Mesendoderm (in vitro differentiated cells): ENCODE measurements at regions not wholly inside any gene's neighbourhood (a gene's known extent, or its start where the extent isn't known, plus 50 kb on each side); places are given as distances from the start of the nearest gene placed in this dataset.

Source experiments
- DNase-seq: peaks from one replicate; pipeline ENCODE4 v3.0.0; 2013
- H2AK5ac ChIP-seq: 2 replicates; pipeline ENCODE4 v1.6.1; 2013; ENCODE audit warnings: low read length, inconsistent platforms
- H2BK120ac ChIP-seq: 2 replicates; pipeline ENCODE4 v1.6.1; 2013; ENCODE audit warnings: low read depth, mild to moderate bottlenecking, low read length, moderate library complexity, mixed read lengths
- H2BK15ac ChIP-seq: replicated peaks from 2 replicates; pipeline ENCODE4 v1.6.1; 2013; ENCODE audit warnings: low read depth, mild to moderate bottlenecking, moderate library complexity
- H2BK5ac ChIP-seq: 2 replicates; pipeline ENCODE4 v1.6.1; 2013; ENCODE audit warnings: low read length, inconsistent platforms
- H3K18ac ChIP-seq: 2 replicates; pipeline ENCODE4 v1.6.1; 2013; ENCODE audit warnings: mild to moderate bottlenecking, low read length, mixed read lengths
- H3K23ac ChIP-seq: one replicate; pipeline ENCODE4 v1.6.1; 2013; ENCODE audit warnings: low read length
- H3K27ac ChIP-seq: 2 replicates; pipeline ENCODE4 v1.5.1; 2013; ENCODE audit warnings: low read depth, mild to moderate bottlenecking, inconsistent platforms, low read length, moderate library complexity
- H3K27me3 ChIP-seq: 2 replicates; pipeline ENCODE4 v1.6.1; 2013; ENCODE audit warnings: low read length, control low read depth, mild to moderate bottlenecking, inconsistent platforms; ENCODE audit not compliant: insufficient read depth, poor library complexity
- H3K36me3 ChIP-seq: 2 replicates; pipeline ENCODE4 v1.6.1; 2013; ENCODE audit warnings: low read length, inconsistent platforms; ENCODE audit not compliant: control insufficient read depth, insufficient read depth
- H3K4ac ChIP-seq: one replicate; pipeline ENCODE4 v1.6.1; 2013; ENCODE audit warnings: low read depth, mild to moderate bottlenecking, low read length, moderate library complexity
- H3K4me1 ChIP-seq: 2 replicates; pipeline ENCODE4 v1.6.1; 2013; ENCODE audit warnings: low read depth, low read length, inconsistent platforms; ENCODE audit not compliant: control insufficient read depth
- H3K4me2 ChIP-seq: 2 replicates; pipeline ENCODE4 v1.6.1; 2013; ENCODE audit warnings: low read length
- H3K4me3 ChIP-seq: 2 replicates; pipeline ENCODE4 v1.5.1; 2013; ENCODE audit warnings: mild to moderate bottlenecking, low read length
- H3K56ac ChIP-seq: one replicate; pipeline ENCODE4 v1.6.1; 2013; ENCODE audit warnings: low read length
- H3K79me1 ChIP-seq: 2 replicates; pipeline ENCODE4 v1.6.1; 2013; ENCODE audit warnings: low read length, inconsistent platforms
- H3K79me2 ChIP-seq: 2 replicates; pipeline ENCODE4 v1.6.1; 2013; ENCODE audit warnings: mild to moderate bottlenecking, low read length; ENCODE audit not compliant: control insufficient read depth, insufficient read depth
- H3K9ac ChIP-seq: 2 replicates; pipeline ENCODE4 v1.6.1; 2013; ENCODE audit warnings: low read length, inconsistent platforms
- H4K5ac ChIP-seq: one replicate; pipeline ENCODE4 v1.6.1; 2013; ENCODE audit warnings: low read length
- H4K8ac ChIP-seq: one replicate; pipeline ENCODE4 v1.6.1; 2013; ENCODE audit warnings: low read depth, mild to moderate bottlenecking, control low read depth, low read length, moderate library complexity
- WGBS: extraction: QIAGEN DNeasy Blood & Tissue Kit; methylation state at CpG from one replicate; pipeline ENCODE4 v1.1.7; 2013; ENCODE audit warnings: low lambda C conversion rate, missing lambda C conversion rate; ENCODE audit not compliant: insufficient coverage; ENCODE audit errors: extremely low coverage; 5-methylcytosine and 5-hydroxymethylcytosine counted together

DNA sequence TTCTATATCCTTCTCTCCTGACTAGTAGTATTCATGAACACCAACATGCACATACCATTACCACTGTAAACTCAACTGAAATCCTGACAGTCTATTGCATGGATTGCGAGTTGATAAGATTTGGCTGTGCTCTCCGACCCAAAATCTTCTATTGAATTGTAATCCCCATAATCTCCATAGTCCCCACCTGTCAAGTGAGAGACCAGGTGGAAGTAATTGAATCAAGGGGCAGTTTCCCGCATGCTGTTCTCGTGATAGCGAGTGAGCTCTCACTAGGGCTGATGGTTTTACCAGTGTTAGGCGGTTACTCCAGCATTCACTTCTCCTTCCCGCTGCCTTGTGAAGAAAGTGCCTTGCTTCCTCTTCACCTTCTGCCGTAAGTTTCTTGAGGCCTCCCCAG is 261.8 kb downstream of the PHF14 start:
- Histone ChIP-seq H3K79me1 (no peaks in the 10 kb centered on the region), H3K27ac (no peak overlapping the region), H3K4me2 (no peak overlapping the region), H2BK15ac (no peak overlapping the region), H2AK5ac (no peak overlapping the region), H2BK120ac (no peak overlapping the region), H3K23ac (no peak overlapping the region), H4K5ac (no peak overlapping the region), H3K27me3 (no peaks in the 10 kb centered on the region), H2BK5ac (no peak overlapping the region), H4K8ac (no peak overlapping the region), H3K56ac (peak overlapping the region; percentile 8), H3K4ac (no peak overlapping the region), H3K4me3 (no peak overlapping the region), H3K18ac (no peak overlapping the region), H3K79me2 (no peaks in the 10 kb centered on the region), H3K4me1 (peaks cover 12% of the 10 kb centered on the region), H3K36me3 (no peaks in the 10 kb centered on the region), H3K9ac (no peak overlapping the region)
- WGBS, result no CpG with 5 or more reads among the region's 8 CpGs
- peak; percentile 87 for DNase-seq

DNA sequence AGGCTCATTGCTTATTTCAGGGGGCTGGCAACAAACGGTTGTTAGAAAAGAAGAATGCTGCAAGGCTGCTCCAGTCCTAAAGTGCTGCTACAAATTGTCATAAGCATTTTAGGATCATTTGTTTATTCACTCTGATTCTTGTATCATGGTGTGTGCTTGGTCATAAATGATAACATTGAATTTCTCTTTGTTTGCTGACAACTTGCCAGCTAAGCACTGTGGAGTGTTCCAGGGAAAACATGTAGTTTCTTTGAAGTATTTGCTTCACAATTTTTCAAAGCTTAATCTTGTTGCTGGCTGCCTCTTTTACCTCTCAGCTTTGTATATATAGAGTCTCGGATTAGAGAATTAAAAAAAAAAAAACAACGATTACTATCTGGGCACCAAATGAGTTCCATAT is 263.0 kb downstream of the PHF14 start:
- Histone ChIP-seq H3K4me2 (no peak overlapping the region), H3K4me3 (no peak overlapping the region), H3K27ac (no peak overlapping the region), H2AK5ac (no peak overlapping the region), H2BK120ac (peak overlapping the region; percentile 45), H3K23ac (no peak overlapping the region), H3K56ac (peak overlapping the region; percentile 18), H2BK5ac (no peak overlapping the region), H3K4ac (no peak overlapping the region), H3K36me3 (no peaks in the 10 kb centered on the region), H3K9ac (peak overlapping the region; percentile 10), H3K4me1 (peaks cover 12% of the 10 kb centered on the region), H3K18ac (no peak overlapping the region), H2BK15ac (no peak overlapping the region), H4K8ac (no peak overlapping the region), H3K27me3 (no peaks in the 10 kb centered on the region), H3K79me2 (no peaks in the 10 kb centered on the region), H3K79me1 (no peaks in the 10 kb centered on the region), H4K5ac (no peak overlapping the region)
- no CpG with 5 or more reads among the region's 3 CpGs for WGBS
- no peak for DNase-seq

DNA sequence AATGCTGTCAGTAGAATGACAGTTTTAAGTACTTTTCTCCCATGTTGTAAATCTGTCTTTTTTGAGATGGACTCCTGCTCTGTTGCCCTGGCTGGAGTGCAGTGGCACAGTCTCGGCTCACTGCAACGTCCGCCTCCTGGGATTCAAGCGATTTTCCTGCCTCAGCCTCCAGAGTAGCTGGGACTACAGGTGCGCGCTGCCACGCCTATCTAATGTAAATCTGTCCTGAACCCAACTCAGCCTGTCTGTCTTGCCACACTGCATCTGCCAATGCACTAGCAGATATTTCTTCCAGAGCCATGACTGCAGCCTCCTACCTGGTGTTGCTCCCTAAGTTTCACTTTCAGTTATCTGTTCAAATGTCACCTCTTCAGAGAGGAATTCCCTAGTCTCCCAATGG is 264.1 kb downstream of the PHF14 start:
- H3K4me1 ChIP-seq, result peaks cover 9% of the 10 kb centered on the region
- no peak overlapping the region for H3K4me2 ChIP-seq
- H3K4ac ChIP-seq, result no peak overlapping the region
- no peak overlapping the region for H2BK5ac ChIP-seq
- H3K56ac ChIP-seq, result peak overlapping the region; percentile 47
- no peak overlapping the region for H3K9ac ChIP-seq
- H3K18ac ChIP-seq, result no peak overlapping the region
- no CpG with 5 or more reads among the region's 7 CpGs for WGBS
- no peaks in the 10 kb centered on the region for H3K79me1 ChIP-seq
- H3K79me2 ChIP-seq, result no peaks in the 10 kb centered on the region
- no peaks in the 10 kb centered on the region for H3K27me3 ChIP-seq
- no peaks in the 10 kb centered on the region for H3K36me3 ChIP-seq
- no peak overlapping the region for H3K23ac ChIP-seq
- H3K27ac ChIP-seq, result no peak overlapping the region
- no peak overlapping the region for H2AK5ac ChIP-seq
- no peak overlapping the region for H3K4me3 ChIP-seq
- no peak overlapping the region for H4K5ac ChIP-seq
- H2BK15ac ChIP-seq, result no peak overlapping the region
- no peak overlapping the region for H4K8ac ChIP-seq
- DNase-seq, result no peak
- no peak overlapping the region for H2BK120ac ChIP-seq

DNA sequence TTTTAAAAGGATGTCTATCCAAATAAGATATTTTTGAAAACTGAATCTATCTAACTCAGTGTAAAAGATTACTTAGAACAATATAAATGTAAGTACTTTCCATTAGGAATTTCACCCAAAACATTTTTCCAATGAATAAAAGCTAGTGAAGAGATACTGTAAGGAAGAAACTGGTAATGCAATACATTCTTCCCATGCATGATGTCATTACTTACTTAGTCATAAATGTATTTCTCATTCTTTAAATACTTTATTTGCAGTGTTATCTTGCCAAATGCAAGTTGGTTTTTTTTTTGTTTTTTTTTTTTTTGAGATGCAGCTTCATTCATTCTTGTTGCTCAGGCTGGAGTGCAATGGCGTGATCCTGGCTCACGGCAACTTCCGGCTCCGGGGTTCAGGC is 265.6 kb downstream of the PHF14 start:
- Histone ChIP-seq H2BK15ac (no peak overlapping the region), H3K4me2 (no peak overlapping the region), H3K56ac (no peak overlapping the region), H3K9ac (no peak overlapping the region), H3K27me3 (no peaks in the 10 kb centered on the region), H2BK120ac (no peak overlapping the region), H3K4ac (no peak overlapping the region), H3K4me1 (peaks cover 6% of the 10 kb centered on the region), H3K23ac (no peak overlapping the region), H4K5ac (no peak overlapping the region), H3K18ac (no peak overlapping the region), H3K27ac (no peak overlapping the region), H4K8ac (no peak overlapping the region), H3K36me3 (no peaks in the 10 kb centered on the region), H2AK5ac (no peak overlapping the region), H2BK5ac (no peak overlapping the region), H3K79me2 (no peaks in the 10 kb centered on the region), H3K79me1 (no peaks in the 10 kb centered on the region), H3K4me3 (no peak overlapping the region)
- WGBS, result no CpG with 5 or more reads among the region's 4 CpGs
- DNase-seq, result no peak

DNA sequence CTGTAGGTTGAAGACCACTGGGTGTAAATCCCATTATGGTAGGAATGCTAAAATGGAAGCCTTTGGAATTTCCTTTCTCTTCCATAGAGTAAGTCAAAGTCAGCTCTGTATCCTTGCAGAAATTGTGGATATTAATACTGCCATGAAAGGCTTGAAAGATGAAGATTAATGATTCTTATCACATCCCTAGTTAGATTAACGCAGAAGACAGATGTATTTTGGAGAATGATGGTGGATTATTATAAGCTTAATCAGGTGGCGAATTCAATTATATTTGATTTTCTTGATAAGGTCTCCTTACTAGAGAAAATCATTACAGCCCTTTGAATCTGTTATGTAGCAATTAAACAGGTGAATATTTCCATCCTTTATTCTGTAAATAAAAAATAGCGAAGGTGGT is 270.1 kb downstream of the PHF14 start:
- 100% methylated on average over 2 of the region's 3 CpGs for WGBS
- H3K79me2 ChIP-seq, result no peaks in the 10 kb centered on the region
- no peaks in the 10 kb centered on the region for H3K27me3 ChIP-seq

DNA sequence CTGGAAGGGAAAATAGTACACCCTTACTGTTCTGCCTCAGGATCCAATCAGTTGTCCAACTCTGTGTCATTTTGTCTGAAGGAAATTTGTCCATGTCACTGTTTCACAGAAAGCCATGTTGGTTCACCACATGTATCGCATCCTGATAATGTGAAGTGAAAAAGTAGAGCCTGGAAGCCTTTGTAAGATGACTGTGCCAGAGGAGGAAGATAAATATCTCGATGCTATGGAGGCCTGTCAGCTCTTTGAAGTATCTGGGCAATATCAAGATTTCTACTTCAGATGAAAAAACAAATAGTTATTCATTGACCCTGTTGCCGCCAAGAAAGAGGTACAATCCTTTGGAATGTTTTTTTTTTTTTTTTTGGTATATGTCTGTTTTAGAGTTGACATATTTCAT is 270.5 kb downstream of the PHF14 start:
- WGBS, result no CpG with 5 or more reads among the region's 3 CpGs
- H3K27ac ChIP-seq, result no peak overlapping the region
- H2AK5ac ChIP-seq, result no peak overlapping the region
- H2BK15ac ChIP-seq, result no peak overlapping the region
- no peaks in the 10 kb centered on the region for H3K79me2 ChIP-seq
- H3K4me2 ChIP-seq, result no peak overlapping the region
- no peak overlapping the region for H3K56ac ChIP-seq
- H3K4ac ChIP-seq, result no peak overlapping the region
- H3K36me3 ChIP-seq, result no peaks in the 10 kb centered on the region
- no peaks in the 10 kb centered on the region for H3K27me3 ChIP-seq
- no peak overlapping the region for H4K8ac ChIP-seq
- no peak overlapping the region for H2BK5ac ChIP-seq
- no peaks in the 10 kb centered on the region for H3K4me1 ChIP-seq
- H2BK120ac ChIP-seq, result no peak overlapping the region
- H3K4me3 ChIP-seq, result no peak overlapping the region
- DNase-seq, result no peak
- H3K18ac ChIP-seq, result no peak overlapping the region
- no peak overlapping the region for H3K9ac ChIP-seq
- no peak overlapping the region for H3K23ac ChIP-seq
- no peak overlapping the region for H4K5ac ChIP-seq
- H3K79me1 ChIP-seq, result no peaks in the 10 kb centered on the region

More for the DNA sequence above, 270.1 kb downstream of the PHF14 start:
- no peak overlapping the region for H2AK5ac ChIP-seq
- H3K4ac ChIP-seq, result no peak overlapping the region
- H3K23ac ChIP-seq, result no peak overlapping the region
- no peak overlapping the region for H3K4me3 ChIP-seq
- H4K8ac ChIP-seq, result no peak overlapping the region
- no peaks in the 10 kb centered on the region for H3K4me1 ChIP-seq
- no peak overlapping the region for H3K56ac ChIP-seq
- H3K18ac ChIP-seq, result no peak overlapping the region
- H3K4me2 ChIP-seq, result no peak overlapping the region
- DNase-seq, result no peak
- no peaks in the 10 kb centered on the region for H3K36me3 ChIP-seq
- H3K9ac ChIP-seq, result no peak overlapping the region
- H2BK15ac ChIP-seq, result no peak overlapping the region
- no peak overlapping the region for H3K27ac ChIP-seq
- H2BK120ac ChIP-seq, result no peak overlapping the region
- no peaks in the 10 kb centered on the region for H3K79me1 ChIP-seq
- H2BK5ac ChIP-seq, result no peak overlapping the region
- no peak overlapping the region for H4K5ac ChIP-seq
